ENCODE measurements at regions not wholly inside any gene's neighbourhood (a gene's known extent, or its start where the extent isn't known, plus 50 kb on each side); places are given as distances from the start of the nearest gene placed in this dataset.
A peak's percentile ranks its signal among the peaks of the same experiment; 100 is the strongest.

- no peak for DNase-seq (ENCODE audit: low spot score)
Observed at GRCh38 chr15:95446854-95447253, 883.6 kb upstream of the NR2F2 start.

GRCh38 chr15:95447486-95447885, 883.0 kb upstream of the NR2F2 start:
- no peak for DNase-seq (ENCODE audit: low spot score)

DNA sequence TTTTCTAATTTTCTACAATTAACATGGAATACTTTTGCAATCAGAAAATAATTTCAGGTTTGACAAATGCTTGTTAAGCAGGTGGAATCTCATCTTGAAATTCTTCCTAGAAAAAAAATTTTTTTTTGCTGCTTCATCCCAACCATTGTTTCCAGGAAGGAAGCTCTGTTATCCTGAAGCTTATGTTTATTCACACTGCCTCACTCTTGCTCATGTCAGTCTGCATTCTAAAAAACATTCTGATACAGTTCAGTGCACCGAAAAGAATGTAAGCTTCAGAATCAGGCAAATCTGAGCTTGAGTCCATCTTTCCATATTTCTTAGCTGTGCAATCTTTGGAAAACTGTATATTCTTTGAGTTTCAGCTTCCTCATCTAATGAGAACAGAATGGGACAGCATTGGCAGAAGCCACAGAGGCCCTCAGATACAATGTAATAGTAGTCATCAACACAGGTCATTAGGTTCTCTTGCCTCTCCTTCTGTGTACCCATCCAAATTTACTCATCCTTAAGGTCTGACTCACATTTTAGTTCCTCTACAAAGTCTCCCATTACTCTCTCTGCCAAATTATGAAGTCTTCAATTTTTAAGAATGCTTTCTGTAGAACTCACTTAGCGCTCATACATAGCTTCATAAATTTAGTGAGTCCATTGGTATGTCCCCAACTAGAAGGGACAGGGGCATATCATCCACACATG, 881.8 kb upstream of the NR2F2 start:
- DNase-seq (ENCODE audit: low spot score), result peak; percentile 56

DNA sequence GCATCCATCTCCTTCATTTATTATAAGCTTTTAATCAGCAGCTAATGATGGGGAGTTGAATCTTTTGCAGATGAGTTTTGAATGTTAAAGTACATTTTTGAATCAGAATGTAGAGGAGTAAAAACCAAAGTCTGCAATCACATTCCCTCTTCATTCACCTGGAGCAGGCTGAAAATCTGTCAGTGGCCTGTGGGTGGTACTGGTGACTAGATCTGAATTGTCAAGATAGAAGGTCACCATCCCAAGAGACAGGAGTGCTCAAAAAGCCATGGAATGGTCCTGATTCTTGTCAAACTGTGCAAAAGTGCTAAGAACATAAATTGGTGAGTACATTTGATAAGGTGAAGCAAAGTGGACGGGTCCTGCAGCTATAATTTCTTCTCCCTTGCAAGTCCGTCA, 881.3 kb upstream of the NR2F2 start:
- no peak for DNase-seq (ENCODE audit: low spot score)

DNA sequence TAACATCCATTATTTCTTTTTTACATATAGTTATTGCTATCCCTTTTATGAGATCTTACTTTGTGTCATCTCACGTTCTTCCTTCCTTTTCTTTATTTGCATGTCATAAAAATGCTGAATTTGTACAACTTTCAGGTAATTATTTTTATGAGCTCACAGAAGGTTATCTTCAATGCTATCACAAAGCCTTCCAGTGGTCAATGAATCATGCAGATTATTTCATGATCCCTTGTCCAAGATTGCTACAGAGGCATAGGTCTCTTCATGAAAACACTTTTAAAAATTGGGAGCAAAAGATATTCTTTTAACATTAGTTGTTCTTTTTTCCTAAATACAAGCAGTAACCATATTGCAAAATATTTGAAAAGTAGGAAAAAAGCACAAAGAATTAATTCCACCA, 880.1 kb upstream of the NR2F2 start:
- no peak for DNase-seq (ENCODE audit: low spot score)

- no peak for DNase-seq (ENCODE audit: low spot score)
Observed at GRCh38 chr15:95451938-95452337, 878.6 kb upstream of the NR2F2 start.

DNA sequence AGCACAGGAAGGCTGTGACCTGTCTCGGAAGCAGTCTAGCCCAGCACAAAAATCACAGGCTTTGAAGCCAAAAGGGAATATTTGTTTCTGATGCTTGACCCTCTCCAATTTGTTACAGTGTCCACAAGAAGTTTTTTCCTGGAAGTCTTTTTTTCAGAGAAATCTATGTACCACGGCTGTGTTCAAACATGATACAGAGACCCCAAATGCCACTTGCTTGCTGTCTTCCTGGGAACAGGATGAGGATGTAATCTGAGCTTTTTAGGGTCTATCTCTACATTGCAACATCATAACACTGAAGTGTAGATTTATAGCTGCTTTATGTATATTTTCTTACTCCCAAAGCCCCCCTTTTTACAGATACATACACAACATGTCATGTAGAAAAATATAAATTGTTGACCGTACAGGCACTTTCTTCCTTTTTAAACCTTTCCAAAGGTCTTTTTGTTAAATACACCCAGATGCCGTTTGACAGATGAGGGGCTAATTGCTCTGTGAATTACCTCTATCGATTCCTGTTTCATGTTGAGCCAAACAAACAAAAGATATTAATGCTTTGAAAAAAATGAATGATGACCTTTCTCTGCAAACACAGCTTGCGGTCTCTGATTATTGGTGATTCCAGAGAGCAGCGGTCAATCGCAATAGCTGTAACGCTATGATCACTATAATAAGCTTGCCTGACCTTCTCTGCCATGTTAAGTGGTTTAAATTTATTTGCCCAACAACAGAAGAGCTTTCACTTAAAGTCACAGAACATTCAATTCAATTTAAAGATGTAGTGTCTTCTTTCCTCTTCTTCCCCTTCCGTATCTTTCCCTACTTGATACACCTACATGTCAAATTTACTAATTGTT, 875.9 kb upstream of the NR2F2 start:
- no peak for DNase-seq (ENCODE audit: low spot score)

DNA sequence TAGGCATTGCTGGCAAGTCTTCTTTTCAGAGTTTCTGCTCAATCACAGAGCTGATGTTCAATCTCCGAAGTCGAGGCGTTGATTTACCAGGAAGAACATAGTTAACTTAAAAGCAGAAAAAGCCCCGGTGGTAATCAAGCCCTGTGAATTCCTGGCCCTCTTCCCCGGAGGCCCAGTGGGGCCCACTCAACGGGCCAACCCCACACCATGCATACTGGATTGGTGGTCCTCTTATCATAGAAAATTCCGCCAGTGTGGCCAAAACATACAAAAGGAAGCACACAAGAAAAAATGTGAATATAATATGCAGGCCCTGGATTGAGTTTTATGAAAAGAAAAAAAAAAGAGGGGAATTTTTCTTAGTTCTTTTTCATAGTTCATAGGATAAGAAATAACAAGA, 873.0 kb upstream of the NR2F2 start:
- DNase-seq (ENCODE audit: low spot score), result no peak

DNA sequence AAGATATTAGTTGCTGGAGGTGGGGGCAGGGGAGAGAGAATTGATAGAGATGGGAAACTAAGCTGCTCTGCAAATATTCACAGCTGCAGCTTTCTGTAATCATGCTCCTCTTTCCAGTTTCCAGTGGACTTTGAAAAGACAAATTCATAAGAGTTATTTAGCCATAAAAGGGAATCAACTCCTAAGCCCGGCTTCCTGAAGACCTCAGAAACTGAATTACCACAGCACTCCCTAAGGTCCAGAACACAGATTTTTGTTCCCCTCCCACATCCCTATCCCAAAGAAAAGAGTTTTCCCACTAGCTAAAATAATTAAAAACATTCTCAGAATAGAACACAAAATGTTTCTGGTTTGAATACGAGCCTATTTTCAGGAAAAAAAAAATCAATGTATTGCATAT, 871.8 kb upstream of the NR2F2 start:
- no peak for DNase-seq (ENCODE audit: low spot score)

DNA sequence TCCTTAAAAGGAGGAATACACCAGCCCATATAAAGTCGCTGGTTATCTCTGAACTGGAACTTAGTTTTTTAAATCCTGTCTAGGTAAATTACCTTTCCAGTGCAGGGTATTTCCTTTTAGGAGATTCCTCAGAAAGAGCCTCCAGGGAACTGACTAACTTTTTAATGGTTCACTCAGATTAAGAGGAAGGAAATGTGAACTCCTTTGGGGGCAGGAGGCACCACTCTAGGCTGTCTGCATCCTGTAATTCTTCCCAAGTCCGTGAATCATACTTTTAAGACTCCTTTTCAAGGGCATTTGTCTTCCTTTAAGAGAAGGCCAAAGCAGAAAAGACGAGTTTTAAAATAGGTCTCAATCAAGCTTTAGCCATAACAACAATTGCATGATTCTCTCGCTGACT, 871.2 kb upstream of the NR2F2 start:
- DNase-seq (ENCODE audit: low spot score), result peak; percentile 35

DNA sequence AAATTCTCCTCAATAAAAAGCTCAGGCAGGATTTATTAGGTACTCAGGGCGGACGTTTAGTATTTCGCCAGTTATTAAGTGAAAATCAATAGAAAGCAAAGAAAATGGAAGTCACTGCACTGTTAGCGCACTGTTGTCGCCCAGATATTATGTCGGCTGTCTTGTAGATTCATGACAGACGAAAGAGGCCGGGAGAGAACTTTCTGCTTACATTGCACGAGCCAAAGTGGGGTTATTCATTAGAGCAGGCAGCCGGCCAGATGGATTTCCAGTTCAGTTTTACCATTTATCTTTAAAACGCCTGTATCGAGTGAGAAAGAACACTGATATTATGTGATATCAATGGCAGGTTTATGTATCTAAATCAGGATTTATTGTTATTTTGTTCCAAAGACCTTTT, 866.0 kb upstream of the NR2F2 start:
- DNase-seq (ENCODE audit: low spot score), result no peak

DNA sequence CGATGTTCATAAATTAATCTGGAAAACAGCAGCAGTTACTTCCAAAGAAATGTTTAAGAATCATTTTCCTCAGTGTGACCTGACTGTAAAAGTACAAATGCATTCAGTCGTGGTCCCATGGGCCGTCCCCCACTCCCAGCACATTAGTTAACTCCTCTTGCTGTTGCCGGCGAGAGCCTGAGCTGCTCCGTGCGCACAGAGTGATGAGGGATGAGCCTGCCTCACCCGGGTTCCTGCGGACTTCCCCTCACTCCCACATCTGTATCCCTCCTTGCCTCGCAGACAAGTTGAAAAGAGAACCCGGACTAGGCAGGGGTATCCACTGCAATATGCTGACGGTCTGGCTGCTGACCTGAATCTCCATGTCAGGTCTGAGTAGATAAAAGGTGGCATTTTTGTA, 861.7 kb upstream of the NR2F2 start:
- DNase-seq (ENCODE audit: low spot score), result no peak

- DNase-seq (ENCODE audit: low spot score), result no peak
Observed at GRCh38 chr15:95469496-95470000, 861.0 kb upstream of the NR2F2 start.

- no peak for DNase-seq (ENCODE audit: low spot score)
Observed at GRCh38 chr15:95470529-95470928, 860.0 kb upstream of the NR2F2 start.

GRCh38 chr15:95470997-95471689, 859.4 kb upstream of the NR2F2 start:
- DNase-seq (ENCODE audit: low spot score), result no peak

DNA sequence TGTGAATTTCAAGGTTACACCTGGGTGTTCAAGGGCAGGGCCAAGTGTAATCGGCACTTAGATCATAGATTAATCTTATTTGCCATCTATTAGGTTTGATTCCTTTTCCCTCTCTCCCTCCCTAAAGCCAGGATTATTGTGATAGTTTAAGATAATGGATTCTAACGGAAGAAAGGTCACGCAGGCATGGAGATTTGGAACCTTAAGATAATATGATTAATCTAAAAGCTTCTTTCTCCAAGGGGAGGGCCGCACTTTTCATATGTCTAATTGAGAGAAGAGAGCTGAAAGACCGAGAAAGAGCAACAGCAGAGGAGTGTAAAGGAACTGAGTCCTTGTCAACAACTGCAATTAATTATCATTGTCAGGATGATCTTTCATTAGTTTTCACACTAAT, 858.8 kb upstream of the NR2F2 start:
- DNase-seq (ENCODE audit: low spot score), result no peak

DNA sequence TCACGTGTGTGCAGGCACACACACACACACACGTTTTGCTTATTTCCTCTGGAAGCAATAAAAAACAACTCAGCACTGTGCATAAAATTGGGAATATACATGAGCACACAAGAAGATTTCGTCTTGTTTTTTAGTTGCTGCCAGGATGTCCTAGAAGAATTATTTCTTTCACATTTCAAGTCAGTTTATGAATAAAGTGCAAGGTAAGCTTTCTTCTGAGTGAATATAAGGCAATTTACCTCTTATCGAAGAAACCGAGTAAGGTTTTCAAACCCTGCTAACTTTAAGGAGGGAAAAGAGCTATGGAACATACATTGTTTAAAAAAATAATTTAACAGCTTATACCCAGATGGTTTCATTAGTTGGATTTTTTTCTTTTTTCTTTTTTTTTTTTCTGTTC, 855.4 kb upstream of the NR2F2 start:
- DNase-seq (ENCODE audit: low spot score), result no peak

DNA sequence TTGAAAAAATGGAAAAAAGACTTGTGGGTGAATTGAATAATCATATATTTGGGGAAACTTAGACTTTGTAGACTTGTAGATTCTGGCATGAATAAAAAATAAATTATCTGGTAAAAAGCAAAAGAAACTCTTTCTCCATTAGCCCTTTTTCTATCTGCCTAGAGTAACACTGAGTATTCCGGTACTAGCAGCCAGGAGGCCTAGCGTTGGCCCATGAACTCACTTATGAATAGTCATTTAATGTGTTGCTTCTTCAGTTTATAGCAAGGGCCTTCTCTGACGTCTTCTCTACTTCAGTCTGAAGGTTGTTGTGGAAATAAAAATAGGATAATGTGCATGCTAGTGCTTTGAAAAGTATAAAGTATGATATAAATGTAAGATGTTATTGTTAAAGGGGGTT, 851.2 kb upstream of the NR2F2 start:
- DNase-seq (ENCODE audit: low spot score), result no peak

DNA sequence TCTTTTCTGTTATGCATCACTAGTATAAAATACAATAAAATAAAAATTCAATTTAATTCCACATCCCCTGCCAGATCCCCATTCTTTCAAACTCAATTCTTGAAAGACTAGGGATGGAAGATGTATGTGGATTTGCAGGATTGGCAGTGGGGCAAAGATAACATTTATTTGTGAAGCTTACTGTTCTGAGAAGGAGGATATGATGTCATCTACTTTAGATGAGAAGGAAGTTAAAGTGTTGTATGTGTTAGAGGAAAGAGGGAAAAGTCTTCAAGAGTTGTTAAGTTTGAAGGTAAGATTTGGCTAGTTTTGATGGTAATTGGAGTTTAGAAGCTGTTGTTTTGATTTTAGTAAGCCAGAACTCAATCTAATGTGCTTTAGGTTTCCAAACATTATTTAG, 845.1 kb upstream of the NR2F2 start:
- peak; percentile 7 for DNase-seq (ENCODE audit: low spot score)

GRCh38 chr15:95486224-95486623, 844.3 kb upstream of the NR2F2 start:
- DNase-seq (ENCODE audit: low spot score), result no peak

GRCh38 chr15:95489103-95489502, 841.4 kb upstream of the NR2F2 start:
- no peak for DNase-seq (ENCODE audit: low spot score)

DNA sequence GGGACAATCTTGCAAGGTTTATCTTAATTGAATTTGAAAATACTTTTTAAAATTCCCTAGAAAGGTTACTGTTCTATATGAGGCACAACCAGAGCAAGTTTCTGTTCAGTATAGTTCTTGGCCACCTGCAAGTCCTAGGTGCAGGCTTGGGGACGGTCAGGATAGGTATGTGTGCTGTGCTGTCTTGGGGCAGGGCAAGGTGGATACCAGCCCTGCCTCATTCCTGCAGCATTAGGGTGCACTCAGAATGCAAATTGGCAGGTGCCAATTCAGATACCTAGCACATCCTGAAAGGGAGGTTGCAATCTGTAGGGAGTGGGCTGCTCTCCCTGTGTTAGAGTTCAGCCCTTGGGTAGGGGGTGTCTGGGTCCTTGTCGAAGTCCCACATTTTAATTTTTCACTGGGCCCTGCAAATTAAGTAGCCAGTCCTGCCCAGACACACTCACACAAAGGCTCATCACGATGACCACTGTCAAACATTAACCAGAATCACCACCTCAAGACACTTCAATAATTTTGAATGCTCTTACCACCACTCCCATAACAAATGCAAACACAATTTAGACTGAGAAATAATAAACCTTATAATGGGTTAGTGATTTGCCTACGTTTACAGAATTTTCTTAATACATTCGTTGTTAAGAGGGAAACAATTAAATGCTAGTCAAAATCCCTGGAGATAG, 838.0 kb upstream of the NR2F2 start:
- DNase-seq (ENCODE audit: low spot score), result peak; percentile 81
